SK-N-MC (cell line): ENCODE measurements at regions not wholly inside any gene's neighbourhood (a gene's known extent, or its start where the extent isn't known, plus 50 kb on each side); places are given as distances from the start of the nearest gene placed in this dataset.

Experiments
- FOXP2 ChIP-seq: optimal IDR thresholded peaks from 2 replicates; pipeline ENCODE3; 2011; ENCODE audit warnings: mild to moderate bottlenecking, moderate library complexity; ENCODE audit not compliant: insufficient read depth; ENCODE audit errors: extremely low read length, control extremely low read depth
- POLR2AphosphoS5 ChIP-seq: IDR thresholded peaks from 2 replicates; pipeline ENCODE4 v1.6.1; 2012; ENCODE audit warnings: mild to moderate bottlenecking, low read depth, low read length, borderline replicate concordance

GRCh38 chr2:78780256-78780655 lies 245.2 kb upstream of the REG3G start:
- TF ChIP-seq FOXP2 (no peak), POLR2AphosphoS5 (no peak)
